ENCODE measurements at regions not wholly inside any gene's neighbourhood (a gene's known extent, or its start where the extent isn't known, plus 50 kb on each side); places are given as distances from the start of the nearest gene placed in this dataset.
A peak's percentile ranks its signal among the peaks of the same experiment; 100 is the strongest.
"Not testable (repeated sequence)": the region's sequence is repeated elsewhere in the genome, so short reads cannot be mapped to it uniquely, and the experiment has no call there.

DNA sequence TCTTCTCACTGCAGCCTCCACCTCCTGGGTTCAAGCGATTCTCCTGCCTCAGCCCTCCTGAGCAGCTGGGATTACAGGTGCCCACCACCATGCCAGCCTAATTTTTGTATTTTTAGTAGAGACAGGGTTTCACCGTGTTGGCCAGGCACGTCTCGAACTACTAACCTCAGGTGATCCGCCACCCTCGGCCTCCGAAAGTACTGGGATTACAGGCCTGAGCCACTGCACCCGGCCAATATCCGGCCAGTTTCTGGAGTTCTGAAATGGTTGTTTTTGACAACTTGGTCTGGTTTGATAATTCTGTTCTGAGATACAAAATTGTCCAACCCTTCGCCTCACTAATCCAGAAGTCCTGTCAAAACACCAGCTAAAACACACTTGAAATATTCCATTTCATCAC is 667.0 kb downstream of the BRINP3 start:
- not testable (repeated sequence) for DNase-seq (ENCODE audit: low read depth)

DNA sequence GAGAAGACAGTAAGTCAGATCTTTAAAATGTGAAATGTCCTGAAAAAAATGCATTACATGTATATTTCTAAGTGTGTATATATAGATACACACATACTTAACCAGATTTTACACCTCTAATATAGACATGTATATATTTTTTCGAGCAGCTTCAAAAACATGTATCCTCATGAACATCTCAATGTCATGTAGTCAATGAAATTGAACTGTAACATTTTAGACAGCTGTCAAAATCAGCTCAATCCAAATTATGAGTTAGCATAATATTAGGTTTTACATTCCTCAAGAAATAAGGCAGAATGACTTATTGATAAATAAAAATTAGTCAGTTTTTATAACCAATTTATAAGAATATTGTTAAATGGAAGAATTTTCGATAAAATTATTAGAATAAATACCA is 665.7 kb downstream of the BRINP3 start:
- no peak for DNase-seq (ENCODE audit: low read depth)

DNA sequence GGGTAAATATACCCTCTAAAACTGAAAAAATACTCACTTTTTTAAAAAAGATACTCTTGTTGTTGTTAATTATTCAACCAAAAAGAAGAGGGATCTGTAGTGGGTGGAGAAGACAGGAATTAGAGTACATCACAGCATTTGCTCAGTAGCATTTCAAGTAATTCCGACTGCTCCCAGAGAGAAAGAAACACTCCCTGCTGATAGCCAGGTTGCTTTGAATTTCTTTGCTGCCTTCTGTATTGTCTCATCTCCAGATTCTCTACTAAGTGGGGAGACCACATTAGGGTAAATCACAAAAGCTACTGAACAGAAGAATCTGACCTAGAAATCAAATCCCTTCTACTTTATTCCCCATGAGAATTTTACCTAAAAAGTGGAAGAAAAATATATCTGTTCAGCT is 661.1 kb downstream of the BRINP3 start:
- DNase-seq (ENCODE audit: low read depth), result no peak

DNA sequence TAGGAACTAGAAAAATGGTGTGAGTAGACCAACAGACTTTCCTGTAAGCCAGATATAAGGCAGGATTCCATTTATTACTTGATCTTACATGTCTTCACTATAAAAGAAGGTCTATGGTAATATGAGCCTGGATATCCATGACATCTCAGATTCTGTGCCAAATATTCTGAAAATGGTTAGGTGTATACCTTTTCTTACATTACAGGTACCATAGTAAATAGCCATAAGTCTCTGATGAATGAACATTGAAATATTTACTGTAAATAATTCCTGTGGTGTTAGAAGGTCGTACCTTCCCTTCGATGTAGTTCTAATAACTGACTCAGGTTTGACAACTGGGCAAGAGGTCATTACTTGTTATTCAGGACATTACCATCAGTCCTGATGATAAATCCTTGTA is 657.9 kb downstream of the BRINP3 start:
- DNase-seq (ENCODE audit: low read depth), result no peak

DNA sequence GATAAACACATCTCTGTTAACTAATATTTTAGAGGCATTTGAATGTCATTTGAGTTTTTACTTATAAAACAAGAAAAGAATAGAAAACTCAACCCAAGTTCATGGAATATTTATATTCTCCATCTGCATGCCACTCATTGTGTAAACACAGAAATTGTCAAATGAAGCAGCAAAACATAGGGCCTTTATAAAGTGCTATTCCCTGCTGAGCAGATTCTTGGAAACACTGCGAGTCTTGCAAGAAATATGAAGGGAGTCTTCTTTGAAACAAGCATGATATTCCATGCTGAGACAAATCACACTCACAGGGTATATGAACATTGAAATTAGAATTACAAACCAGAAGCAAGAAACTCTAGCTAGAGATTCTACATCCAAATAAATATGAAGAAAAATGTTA is 655.8 kb downstream of the BRINP3 start:
- no peak for DNase-seq (ENCODE audit: low read depth)

DNA sequence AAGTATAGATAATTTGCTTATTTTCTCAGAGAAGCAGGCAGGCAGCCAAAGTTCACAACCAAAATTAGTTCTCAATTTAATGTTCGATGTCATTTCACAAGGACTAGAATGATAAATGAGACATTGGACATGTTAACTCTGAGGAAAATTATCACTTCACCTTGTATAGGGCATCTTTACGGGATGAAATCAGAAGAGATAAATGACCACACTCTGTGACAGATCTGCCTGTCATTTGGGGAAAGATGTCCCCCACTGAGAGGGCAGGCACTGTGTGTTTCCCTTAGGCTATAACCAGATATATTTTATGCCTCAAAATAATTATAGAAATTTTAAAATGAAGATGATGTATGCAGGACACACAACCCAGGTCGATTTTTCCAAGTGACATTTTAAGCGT is 642.9 kb downstream of the BRINP3 start:
- no peak for DNase-seq (ENCODE audit: low read depth)

DNA sequence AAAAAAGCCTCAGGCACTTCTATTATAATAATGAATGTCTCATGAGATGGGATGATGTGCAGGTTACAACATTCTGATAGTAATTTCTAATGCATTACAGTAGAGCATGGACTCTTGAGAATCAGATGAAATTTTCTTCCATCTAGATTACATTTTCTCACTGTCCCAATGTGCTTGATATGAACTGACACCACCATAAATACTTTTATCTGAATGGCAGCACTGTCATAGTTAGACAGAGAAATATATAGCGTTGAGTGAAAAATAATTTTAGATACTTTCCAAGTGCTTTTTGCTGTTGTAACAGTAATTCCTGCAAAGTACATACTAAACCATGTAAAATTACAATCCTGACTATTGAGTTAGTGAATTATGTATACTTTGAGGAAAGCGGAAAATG is 630.1 kb downstream of the BRINP3 start:
- DNase-seq (ENCODE audit: low read depth), result no peak

DNA sequence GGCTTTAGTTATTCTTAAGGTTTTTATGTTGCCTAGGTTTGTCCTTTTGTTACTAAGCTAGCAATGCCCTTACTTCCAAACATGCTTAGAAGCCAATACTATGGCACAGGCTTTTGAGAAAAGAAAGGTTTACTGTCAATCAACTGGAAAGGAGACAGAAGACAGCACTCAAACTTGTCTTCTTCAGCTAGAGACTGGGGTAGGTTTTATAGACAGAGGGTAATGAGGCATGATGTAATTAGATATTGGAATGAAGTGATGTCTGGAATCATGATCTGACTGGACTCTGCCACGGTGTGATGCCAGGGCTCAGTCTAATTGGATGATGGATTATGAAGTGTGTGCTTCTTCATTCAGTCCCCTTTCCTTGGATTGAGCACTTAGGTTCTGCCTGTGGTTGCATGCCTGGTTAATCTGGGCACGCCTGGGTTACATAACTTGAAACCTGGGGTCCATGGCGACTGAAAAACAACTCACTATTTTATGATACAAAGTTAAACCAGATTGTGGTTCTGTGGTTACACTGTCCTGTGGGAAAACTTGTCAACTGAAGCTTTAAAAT is 625.8 kb downstream of the BRINP3 start:
- no peak for DNase-seq (ENCODE audit: low read depth)

DNA sequence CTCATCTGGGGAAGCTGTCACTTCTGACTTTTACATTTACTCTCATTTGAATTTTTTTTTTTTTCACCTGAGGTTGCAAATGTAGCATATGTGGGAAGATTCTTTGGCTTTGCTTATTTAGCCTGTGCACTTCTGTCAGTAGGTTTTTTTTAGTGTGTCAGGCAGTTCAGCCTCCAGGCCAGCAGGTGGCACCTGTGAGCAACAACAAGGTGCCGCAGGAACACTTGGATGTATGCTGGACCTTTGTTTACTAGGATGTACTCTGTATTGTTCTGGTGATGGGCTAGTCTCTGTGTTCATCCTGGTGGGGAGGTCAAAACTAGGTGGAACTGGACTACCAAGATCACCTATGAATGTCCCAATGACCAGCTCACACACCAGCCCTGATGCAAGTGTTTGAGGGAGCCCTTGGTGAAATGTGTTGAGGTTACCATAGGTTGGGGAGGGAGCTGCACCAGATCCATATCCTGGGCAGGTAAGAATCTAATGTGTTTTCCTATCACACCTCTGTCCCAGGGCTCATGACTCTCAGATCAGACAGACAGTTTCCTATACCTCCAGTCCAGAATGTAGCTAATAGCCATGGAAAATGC is 618.2 kb downstream of the BRINP3 start:
- DNase-seq (ENCODE audit: low read depth), result no peak

DNA sequence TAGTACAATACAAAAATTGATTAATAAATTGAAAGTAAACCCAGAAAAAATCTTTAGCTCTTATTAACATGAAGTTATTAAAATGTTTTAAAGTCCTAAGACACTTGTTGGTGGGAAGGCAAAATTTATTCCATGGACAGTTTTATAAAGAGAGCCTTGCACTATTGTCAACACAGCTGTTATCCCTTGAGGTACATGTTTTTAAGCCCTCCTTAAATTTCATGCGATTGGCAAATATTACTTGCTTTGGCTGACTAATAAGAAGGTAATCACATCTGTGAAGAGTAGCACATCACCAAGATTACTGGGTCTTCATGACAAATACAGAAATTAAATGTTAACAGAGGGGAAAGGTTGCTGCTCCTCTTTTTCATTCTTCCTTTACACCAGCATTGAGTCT is 611.1 kb downstream of the BRINP3 start:
- peak; percentile 24 for DNase-seq (ENCODE audit: low read depth)

DNA sequence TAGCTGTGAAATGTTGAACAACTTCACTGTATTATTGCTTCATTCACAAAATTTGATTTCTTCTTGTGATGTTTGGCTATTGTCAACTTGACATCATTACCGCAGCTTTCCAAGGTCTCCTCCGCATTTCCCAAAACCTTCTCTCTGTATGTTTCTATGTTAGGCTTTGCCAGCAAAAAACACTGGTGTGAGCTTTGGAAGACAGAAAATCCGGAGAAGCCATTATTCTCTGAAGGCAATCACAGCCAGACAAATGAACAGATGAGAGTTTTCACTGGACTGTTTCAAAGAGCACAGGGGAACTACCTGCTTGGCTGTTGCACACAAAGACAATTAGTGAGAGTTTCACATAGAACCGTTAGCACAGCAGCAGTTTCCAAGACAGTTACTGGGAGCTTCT is 609.6 kb downstream of the BRINP3 start:
- DNase-seq (ENCODE audit: low read depth), result peak; percentile 22

DNA sequence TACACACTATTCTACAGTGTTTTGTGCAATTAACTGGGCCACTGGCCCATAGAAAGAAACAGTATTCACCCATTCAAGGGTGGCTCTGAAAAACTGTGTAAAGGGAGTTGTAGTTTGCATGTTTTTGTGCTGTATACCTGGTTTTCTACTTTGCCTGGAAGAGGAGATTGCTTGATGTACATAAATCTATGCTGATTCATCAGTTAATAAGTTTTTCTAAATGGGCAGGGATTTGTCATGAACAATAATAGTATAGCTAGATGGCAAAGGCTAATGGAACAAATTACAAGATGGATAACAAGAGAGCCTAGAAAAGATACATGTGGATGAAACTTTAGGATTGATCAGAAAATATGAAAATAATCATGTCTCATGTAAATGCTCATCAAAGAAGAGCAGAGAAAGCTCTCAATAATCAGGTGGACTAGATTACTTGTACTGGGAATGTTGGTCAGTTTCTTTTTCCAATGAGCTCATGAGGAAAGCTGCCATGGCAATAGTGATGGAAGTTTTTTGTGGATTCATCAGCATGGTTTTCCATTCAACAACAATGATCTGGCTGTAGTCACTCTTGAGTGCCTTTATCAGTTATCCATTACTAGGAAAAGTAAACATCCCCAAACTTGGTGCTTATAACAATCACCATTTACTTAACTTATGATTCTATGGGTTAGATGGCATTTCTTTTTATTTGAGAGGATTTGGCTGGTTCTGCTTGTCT is 602.8 kb downstream of the BRINP3 start:
- no peak for DNase-seq (ENCODE audit: low read depth)

DNA sequence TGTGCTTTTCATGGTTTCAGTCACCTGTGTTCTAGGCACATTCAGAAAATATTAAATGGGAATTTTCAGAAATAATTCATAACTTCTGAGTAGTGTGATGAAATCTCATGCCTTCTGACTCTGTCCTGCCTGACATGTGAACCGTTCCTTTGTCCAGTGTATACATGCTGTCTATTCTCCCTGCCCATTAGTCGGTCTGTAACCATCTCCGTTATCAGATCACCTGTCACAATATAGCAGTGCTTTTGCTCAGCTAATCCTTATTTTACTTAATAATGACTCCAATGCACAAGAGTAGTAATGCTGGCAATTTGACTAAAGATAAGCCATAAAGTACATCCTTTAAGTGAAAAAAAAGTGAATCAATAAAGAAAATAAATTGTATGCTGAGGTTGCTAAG is 597.5 kb downstream of the BRINP3 start:
- no peak for DNase-seq (ENCODE audit: low read depth)

DNA sequence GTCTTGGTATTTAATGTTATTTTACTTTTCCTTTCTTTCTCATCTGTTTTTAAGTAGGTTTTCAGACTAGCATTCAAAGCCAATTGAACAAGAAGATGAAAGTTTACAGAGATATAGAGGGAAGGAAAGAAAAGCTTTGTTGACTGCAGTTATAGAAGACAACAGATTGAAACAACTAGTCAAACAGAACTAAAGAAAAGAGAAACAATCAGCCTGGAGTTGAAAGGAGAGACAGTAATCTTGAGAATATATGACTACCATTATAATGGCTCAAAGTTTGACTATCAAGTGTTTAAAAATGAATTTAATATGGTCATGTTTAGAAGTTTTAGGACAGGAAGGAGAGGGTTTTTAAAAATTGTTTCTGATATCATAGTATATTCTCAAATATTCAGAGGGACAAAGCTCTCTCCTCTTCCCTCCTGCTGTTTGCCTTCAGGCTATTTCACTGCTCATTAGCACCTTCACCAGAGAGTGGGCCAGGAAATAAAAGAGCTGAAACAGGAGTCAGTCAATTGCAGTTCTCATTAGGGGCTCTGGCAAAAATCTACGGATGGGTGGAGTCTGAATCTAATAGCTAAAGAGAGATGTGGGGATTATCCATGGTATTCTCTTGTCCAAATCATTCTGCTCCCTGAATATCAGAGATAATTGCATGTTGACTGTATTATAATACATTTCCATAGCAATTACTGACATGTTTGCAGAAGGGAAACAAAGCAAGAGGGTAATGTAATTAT is 577.8 kb downstream of the BRINP3 start:
- no peak for DNase-seq (ENCODE audit: low read depth)

DNA sequence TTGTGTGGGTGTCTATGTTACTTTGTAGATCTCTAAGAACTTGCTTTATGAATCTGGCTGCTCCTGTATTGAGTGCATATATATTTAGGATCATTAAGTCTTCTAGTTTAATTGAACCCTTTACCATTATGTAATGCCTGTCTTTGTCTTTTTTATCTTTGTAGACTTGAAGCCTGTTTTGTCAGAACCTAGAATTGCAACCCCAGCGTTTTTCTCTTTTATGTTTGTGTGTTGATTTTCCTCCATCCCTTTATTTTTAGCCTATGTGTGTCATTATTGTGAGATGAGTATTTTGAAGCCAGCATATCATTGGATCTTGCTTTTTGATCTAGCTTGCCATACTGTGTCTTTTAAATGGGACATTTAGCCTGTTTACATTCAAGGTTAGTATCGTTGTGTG is 573.2 kb downstream of the BRINP3 start:
- DNase-seq (ENCODE audit: low read depth), result no peak

DNA sequence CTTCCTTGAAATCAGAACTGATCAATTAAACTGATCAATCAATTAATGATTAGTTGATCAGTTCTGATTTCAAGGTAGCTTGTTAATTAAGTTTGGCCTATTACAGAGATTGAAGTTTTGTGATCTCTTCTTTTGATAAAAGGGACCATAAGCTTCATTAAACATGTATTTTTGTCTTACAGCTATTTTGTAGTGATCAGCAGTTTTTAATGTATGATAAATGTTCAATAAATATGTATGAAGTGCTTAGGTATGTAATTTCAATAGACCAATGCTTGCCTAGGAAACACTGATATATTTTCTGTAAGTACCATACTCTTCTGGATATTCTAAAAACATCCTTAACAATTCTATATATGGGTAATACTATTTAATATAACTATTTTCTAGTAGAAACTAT is 569.6 kb downstream of the BRINP3 start:
- no peak for DNase-seq (ENCODE audit: low read depth)

DNA sequence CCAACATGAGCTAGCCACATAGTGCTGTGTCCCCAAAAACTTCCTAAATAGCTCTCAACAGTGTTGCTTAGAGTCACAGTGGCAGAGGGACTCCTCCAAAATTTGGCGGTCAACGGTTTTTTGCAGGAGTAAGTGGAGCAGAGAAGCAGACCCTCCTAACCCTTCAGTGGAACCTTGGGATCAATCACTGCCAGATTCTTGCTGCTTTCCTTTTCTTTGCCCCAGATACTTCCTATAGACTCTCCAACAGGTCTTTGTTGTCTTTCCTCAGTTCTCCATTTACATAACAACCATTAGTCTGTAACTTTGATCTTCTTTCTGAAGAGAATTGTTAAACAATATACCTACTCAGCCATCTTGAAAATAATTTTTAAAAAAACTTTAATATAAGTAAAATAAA is 556.1 kb downstream of the BRINP3 start:
- no peak for DNase-seq (ENCODE audit: low read depth)

DNA sequence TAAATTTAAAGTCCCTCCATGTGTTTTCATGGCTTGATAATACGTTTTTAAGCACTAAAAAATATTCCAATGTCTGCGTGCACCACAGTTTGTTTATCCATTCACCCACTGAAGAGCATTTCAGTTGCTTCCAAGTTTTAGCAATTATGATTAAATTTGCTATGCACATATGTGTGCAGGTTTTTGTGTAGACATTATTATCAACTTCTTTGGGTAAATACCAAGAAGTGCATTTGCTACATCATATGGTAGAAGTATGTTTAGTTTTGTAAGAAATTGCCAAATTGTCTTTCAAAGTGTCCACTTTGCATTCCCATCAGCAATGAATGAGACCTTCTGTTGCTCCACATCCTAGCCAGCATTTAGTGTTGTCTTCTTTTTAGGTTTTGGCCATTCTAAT is 550.0 kb downstream of the BRINP3 start:
- DNase-seq (ENCODE audit: low read depth), result no peak

DNA sequence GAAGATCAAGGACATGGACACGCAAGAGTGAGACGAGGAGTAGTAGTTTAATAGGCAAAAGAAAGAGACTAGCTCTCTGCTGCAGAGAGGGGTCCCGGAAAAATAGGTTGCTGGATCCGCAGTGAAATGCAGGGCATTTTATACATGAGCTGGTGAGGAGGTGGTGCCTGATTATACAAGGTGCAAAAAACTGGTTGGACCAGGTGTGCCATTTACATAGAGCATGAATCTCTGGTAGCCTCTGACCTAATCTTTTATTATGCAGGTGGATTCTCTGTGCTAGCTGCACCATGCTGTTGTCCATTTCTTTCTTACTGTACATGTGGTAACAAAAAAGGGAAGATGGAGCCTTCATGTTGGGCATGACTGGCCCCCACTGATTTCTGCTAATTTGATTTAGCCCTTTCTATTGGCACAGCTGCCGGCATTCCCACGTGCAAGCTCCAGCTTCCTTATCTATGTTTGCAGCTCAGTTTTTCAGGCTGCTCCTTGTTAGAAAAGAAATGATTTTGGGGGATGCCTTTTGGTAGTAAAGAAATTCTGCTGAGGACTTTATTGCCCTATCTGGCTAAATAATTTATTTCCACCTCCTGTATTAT is 548.1 kb downstream of the BRINP3 start:
- DNase-seq (ENCODE audit: low read depth), result no peak

DNA sequence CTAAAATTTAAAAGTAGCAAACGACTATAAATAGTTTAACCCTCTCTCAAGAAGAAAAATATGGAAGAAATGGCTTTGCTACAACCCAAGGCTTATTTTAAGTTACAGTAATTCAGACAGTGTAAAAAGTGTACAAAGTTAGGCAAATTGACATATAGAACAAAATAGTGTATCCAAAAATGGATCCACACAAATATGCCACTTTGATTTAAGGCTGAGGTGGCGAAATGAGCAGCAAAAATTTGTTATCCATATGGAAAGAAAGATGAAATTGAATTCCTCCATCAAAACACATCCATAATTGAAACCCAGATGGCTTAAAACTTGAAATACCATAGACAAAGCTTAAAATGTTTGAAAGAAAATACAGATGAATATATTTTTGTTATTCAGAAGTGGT is 540.8 kb downstream of the BRINP3 start:
- no peak for DNase-seq (ENCODE audit: low read depth)

DNA sequence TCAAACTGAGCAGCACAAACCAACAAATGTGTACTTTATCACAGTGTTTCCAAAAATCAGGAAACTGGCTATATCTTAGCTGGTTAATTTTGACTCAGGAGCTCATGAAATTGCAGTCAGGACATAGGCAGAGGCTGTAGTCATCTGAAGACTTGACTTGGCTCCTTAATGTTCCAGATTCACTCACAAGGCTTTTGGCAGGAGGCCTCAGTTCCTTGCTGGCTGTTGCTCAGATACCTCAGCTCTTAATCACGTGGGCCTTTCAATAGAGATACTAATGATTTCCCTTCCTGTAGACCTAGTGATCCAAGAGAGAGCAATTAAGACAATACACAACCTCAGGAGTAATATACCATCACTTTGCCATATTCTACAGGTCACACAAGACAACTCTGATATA is 537.7 kb downstream of the BRINP3 start:
- DNase-seq (ENCODE audit: low read depth), result no peak

DNA sequence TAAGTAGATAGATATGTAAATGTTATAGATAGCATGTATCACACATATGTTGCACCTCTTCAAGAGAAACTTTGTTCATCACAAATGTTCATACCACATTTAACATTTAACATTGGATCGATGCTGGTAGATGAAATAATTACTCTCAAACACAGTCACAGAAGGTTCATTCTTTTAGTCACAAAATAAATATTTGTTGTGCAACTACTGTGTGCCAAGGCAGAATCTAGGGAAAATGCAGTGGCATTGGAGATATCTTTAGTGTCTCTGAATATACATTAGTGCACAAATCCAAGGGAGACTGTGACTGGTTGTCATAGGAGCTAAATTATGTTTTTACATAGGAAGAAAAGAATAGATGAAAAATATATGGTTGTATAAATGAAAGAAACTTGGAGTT is 535.7 kb downstream of the BRINP3 start:
- DNase-seq (ENCODE audit: low read depth), result no peak

DNA sequence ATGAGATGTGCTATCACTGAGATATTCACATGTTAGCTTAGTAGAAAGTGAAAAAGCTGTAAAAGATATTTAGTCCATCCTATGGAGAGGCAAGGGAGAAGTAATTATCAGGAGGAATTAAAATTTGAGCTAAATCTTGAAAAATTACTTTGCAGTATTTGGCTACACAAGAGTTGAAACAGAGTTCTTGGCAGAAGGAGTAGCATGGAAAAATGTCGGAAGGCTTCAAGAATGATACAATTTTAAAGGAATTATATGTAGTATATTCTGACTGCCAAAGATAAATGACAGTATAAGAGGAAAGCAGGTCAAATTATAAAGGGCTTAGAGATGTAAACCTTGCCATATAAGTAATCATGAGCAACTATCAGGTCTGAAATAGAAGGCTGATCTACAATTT is 518.9 kb downstream of the BRINP3 start:
- no peak for DNase-seq (ENCODE audit: low read depth)
